T-helper 2 cell (primary cell): ENCODE measurements at regions not wholly inside any gene's neighbourhood (a gene's known extent, or its start where the extent isn't known, plus 50 kb on each side); places are given as distances from the start of the nearest gene placed in this dataset.
"Not testable (repeated sequence)": the region's sequence is repeated elsewhere in the genome, so short reads cannot be mapped to it uniquely, and the experiment has no call there.

Experiments used
- DNase-seq, 5 experiments: peaks; one replicate each; pipeline versions ENCODE4 v3.0.0 to v3.0.0-alpha.2; 2012 to 2022

DNA sequence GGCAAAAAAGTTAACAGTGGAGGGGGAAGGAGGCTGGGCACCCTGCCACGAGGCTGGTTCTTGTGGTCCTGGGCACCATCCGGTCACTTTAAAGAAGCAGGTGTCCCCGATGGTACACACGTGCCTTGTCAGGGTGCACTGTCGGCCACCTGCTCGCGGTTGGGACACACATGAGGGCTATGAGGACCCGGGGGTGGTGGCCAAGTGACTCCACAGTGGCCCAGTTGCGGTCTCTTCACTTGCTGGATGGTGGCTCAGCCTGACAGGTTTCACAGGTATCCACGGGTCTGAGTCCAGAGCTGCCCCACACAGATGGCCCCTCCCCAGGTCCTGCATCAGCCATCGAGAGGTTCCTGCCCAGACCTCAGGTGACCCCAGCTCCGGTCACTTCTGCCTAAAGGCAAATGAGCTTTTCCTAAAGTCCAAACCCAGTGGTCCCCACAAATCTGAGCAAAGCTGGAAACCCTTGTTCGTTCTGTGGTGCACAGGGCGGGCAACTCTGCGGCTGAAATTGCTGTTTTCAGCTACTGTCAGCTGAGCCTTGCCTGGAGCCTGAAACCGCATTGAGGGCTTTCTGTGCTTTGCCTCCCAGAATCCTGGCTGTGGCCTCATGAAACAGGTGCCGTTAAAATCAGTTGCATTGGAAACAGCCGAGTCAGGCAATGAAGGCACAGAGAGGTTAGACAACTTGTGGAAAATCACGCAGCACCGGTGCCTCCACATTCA lies 144.0 kb downstream of the LAT start:
- DNase-seq, result not testable (repeated sequence)

DNA sequence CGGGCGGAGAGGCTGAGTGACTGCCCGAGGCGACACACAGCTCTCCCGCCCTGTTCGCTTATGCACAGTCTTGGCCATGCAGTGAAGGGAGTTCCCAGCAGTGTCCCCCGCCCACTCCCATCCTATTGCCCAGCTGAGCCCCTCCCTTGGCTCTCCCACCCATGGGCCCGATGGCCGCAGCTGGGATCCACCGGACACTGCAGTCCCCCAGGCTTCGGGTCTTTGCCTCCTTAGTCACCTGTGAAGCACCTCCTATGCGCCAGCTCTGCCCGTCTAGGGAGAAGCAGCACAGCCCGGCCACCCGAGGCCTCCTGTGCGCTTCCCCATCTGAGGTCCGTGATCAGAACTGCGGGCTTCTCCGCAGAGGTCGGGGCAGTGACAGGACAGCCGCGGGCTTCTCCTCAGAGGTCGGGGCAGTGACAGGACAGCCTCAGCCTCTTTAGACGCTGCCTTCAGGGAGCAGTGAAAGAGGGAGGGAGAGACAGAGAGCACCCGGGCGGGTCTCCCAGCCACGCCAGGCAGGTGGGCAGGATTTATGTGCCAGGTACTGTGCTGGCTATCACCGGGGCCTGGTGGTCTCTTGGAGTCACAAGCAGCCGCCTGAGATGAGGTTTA lies 143.1 kb downstream of the LAT start:
- DNase-seq, result not testable (repeated sequence)

DNA sequence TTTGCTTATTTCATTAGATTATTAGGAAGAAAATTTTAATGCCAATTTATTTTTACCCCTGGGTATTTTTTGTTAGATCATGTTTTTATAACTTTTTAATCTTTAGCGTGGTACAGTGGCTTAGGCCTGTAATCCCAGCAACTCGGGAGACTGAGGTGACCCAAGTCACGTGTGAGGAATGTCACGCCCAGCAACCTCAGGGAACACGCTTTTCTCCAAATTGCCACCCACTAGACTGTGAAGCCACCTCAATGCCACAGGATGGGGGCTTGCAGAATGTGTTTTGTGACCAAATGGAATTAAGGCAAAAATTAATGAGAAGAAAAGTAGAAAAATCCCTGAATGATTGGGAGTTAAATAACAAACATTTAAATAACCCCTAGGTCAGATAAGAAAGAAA lies 141.8 kb downstream of the LAT start:
- DNase-seq, result no peak

DNA sequence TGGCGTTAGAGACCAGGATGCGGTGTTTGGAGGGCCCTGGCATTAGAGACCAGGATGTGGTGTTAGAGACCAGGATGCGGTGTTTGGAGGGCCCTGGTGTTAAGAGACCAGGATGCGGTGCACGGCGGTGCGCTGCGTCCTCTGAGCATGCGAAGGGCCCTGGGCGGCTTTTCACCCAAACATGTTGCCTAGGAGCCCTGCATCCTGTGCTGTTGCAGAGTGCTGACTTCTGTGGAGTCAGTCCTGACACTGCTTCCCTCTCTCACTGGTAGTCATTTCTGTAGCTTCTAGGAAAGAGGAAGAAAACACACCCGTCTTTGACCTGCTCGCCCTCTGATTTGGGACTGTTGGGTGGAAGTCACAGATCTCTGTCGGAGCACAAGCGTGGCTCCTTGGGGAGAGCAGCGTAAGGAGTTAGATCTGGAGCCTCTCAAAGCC lies 141.2 kb downstream of the LAT start:
- DNase-seq, result no peak

DNA sequence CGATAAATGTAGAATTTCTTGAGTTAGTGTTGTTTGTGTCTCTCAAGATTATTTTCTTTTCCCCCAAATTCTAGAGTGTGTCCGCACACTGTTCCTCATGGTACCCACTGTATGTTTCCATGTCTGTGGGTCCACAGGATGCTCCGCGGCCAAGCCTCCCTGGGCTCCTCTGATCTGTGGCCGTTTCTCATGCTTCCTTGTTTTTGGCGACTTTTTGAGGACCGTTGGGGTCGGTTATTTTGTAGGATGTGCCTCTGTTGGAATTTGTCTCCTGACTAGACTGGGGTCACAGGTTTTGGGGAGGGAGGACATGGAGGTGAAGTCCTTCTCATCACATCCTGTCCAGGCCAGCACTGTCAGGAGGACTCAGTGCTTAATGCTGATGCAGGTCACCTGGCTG lies 140.0 kb downstream of the LAT start:
- no peak for DNase-seq

DNA sequence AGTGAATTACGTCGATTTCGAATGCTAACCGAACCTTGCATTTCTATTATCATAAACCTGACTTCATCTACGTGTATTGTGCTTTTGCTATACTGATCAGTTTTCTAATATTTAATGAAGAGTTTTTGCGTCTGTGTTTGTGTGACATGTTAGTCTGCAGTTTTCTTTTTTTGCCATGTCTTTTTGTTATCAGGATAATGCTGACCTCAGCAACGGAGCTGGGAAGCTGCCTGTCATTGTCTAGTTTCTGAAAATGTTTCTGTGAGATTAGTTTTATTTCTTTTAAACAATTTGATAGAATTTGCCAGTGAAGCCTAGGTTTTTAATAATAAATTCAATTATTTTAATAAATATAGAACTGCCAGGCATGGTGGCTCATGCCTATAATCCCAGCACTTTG lies 139.3 kb downstream of the LAT start:
- not testable (repeated sequence) for DNase-seq

DNA sequence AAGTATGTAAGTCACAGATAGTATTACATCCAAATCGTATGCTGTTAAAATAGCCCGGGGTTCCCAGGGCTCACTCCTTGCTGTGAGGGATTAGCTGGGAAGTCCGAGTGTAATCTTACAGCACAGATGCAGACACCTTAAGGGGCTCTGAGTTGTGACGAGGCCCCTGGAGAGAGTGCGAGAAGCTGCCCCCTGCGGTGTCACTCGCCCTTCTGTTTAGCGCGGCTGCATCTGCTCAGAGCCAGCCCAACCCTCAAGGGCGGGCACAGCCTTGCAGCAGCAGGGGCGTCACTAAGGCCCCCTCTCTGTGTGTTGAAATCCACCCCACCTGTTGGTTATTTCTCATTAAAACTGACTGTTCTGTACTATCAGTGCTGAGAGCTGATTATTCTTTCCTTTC lies 135.8 kb downstream of the LAT start:
- DNase-seq, result not testable (repeated sequence)

DNA sequence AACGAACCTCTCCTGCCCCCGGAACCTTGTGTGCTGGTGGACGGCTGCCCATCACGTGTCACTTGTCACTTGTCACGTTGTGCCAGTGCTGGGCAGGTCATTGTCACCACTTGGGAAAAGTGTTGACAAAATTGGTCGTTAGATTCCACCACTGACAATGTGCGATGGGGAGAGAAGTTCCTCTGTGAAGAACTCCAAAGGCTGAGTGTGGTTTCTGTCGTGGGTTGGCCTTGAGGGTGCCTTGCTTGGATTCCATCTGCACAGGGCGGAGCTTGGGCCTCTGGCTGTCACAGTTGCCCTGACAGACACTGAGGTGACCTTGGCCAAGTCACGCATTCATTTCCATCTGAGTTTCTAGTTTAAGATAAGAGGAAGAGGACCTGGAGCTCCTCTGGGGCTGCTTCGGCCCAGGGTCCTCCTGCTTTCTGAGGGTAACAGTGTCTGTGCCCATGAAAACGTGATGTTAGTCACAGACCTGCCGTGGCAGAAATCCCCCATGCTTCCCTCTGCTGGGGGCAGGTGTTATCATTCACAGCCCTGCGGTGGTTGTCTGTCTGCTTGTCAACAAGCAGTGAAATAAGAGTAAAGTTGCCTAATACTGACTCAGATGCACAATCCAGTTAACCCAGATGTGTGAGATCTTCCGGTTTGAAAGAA lies 133.6 kb downstream of the LAT start:
- DNase-seq, result peak in 1 of 5 experiments; percentile 19

DNA sequence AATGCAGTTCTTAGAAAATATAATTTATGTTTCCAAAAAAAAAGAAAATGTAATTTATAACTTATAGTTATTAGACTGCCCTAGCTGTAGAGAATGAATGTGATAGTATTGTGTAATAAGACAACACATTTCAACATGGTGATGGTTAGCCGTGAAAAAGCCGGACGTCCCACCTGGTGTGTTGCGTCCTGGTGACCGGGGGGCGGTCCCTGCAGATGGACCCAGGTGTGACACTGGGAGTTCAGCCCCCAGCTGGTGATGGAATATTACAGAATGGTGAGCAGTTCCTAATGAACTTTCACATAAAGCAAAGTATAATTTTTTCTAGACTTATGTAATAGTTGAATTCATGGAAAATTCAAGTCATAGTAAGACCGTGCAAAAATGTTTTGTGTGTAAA lies 132.8 kb downstream of the LAT start:
- no peak for DNase-seq

DNA sequence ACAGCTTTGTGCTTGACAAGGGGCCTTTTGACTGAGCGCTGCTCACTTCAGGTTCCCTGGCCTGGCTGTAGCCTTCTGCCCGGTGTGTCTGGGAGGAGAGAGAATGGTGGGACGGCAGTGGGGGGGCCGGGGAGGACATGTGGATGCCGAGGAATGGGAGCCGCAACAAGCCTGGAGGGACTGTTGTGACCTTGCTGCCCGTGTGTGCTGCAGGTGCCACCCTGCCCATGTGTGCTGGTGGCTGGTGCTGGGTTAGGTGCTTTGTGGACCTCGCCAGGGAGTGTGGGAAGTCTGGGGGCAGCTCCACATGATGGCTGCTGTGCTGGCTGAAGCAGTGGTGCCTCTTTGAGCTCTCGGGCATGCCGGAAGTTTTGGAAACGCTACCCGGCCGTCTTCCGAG lies 132.1 kb downstream of the LAT start:
- DNase-seq, result no peak

DNA sequence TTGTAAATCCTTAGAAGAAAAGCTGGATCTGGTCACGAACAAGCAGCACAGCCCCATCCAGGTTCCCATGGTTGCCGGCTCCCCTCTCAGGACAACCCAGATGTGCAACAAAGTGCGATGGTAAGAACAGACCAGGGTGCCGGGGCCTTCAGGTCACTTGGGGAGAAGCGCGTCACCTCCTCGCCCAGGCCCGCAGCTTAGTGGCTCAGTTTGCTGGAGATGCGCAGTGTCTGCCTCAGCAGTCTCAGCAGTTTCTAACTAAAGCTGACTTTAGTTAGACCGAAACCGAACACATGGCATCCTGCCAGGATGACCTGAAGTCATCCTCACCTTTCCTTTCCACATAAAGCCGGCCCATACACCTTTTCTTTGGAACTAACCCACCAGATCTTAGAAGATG lies 131.4 kb downstream of the LAT start:
- not testable (repeated sequence) for DNase-seq

DNA sequence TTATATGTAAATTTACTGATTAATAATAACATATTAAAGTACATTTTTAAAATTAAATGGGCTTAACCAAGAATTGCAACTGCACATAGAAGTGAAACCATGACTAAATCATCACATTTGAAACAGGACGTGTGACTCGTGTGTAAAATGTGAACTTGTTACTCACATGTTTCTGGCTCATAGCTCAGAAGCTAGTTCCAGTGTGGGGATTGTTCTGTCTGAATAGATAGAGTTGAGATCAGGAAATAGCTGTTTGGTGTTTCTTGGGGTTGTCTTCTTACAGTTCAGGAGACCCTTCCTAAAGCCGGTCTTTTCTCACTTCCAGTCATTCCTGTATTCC lies 130.9 kb downstream of the LAT start:
- DNase-seq, result peak in 1 of 5 experiments; percentile 47

DNA sequence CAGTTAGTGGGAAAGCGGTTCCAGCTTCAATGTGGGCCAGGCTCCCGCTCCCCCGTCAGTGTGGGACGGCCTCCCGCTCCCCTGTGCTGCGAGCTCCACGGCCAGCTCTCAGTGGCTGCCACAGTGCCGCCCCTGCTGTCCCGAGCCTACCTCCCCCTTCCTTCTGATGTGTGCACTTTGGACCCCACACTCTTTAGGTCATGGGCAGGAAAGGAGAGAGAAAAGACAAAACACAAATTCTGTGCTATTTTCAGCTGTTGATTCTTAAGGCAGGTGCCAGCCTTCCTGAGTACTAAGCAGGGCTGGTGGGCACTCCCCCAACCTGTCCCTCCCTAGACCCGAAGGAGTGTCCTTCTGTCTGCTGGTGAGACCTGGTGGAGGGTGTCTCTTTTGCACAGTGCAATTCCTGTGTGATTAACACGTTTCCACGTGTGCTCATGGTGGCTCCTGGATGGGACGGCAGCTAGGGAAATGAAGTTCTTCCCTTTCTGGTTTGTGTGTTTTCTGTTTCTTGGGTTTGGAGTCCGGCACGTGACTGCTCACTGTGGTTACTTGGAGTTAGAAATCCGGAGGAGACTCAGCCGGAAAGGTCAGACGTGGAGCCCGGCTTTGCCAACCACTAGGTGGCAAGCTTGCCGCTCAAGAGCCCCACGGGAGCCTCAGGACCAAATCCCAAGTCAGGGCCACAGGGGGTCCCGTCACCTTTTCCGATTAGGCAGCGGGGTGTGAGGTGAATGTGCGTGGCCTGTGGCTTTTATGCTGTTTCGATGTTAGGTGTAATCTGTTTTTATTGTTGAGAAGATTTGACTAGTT lies 130.3 kb downstream of the LAT start:
- DNase-seq, result peak in 1 of 5 experiments; percentile 6

DNA sequence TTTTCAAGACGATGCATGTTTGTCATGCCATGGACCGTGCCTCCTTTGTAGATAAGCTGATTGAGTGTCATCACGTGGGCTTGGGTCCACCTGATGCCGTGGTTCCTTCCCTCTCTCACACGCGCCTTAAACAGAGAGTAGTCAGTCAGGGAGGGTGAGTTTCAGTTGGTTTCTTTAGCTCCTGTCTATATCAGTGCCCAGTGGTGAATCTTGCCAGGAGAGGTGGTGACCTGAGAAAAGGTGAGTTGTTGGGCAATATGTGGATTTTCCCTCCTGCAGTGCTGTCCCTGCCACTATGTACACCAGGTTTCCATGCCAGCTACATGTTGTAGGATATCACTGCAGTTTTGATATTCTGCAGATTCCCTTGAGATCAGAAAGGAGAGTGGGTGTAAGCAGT lies 129.7 kb downstream of the LAT start:
- DNase-seq, result no peak

DNA sequence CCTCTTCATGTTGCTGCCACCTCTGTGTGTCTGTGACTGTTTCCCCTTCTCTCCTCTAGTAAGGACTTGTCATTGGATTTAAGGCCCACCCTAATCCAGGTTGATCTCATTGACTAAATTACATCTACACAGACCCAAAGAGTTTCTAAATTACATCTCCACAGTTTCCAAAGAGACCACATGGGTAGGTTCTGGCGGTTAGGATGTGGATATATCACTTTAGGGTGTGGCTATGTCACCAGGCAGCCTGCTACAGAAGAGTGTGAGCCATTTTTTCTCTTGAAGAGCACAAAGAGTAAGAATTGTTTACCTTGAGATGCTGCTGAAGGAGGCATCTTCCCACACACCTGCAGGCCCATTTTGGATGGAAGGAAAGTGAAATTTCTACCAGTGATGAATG lies 128.6 kb downstream of the LAT start:
- DNase-seq, result peak in 1 of 5 experiments; percentile 47

DNA sequence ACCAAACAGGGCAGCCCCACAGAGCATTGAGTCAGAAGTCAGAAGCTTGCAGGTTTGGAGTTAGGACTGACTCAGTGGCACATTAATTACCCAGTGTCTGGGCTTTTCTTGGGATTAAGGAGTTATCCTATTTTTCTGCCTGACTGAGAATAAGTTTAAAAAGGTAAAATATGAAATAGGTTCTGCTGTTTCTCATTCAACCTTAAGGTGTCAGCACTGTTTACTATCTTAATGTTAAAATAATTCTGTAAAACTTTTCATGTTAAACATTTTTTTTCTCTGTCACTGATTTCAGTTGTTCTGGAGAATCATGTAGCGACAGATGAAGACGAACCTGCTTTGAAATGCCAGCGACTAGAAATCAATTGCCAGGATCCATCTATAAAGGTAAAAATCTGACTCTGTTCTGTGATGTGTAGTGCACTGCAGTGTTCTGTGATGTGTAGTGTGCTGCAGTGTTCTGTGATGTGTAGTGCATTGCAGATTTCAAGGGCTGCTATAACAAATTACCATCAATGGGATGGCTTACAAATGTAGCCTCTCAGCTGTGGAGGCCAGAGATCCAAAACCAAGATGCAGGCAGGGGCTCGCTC lies 128.0 kb downstream of the LAT start:
- no peak for DNase-seq

DNA sequence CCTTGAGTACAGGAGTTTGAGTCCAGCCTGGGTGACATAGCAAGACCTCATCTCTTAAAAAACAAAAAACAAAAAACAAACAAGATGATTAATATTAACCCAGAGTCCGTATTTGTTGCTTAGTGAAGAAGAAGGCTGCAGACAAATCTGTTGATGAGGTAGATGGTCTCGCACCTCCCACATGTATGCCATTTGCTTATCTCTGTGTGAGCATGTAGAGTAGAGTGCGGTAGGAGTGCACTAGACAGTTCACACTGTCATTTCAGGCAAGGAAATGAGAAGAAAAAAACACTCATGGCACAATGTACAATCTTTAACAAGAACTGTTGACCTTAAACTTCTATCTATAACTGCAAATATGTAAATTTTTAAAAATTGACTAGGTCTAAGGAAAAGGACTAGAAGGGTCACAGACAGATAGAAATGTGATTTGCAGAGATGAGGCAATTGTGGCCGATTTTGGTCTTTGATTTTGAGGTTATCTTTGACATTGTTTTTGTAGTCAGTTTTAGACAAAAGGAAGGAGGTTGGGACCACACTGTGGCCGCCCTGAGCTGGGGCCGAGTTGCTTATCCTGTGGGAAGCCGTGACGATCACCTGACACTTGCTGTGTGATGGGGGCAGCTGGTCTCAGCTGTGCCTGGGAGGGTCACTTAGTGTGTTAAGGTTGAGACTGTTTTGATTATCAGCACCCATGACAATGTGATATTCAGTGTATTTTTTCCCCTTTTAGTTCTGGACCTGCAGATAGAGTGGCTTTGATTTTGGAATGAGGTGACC lies 127.2 kb downstream of the LAT start:
- DNase-seq, result peak in 1 of 5 experiments; percentile 51

DNA sequence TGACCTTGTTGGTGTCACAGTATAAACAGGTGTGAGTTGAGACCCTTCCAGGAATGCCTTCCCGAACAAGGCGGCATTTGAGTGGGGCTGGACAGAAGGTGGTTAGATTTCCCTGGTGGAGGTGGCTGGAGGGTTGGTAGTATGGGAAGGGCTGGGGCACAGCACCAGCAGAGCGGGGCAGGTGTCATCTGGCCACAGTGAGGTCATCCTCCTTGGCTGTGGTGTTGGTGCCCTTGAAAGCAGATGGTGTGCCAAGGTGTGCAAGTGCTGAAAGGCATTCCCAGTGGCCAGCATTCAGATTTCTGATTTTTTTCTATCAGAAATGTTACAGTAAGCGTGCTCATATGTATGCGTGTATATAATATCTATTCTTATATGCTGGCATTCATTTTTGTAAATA lies 126.6 kb downstream of the LAT start:
- DNase-seq, result no peak

DNA sequence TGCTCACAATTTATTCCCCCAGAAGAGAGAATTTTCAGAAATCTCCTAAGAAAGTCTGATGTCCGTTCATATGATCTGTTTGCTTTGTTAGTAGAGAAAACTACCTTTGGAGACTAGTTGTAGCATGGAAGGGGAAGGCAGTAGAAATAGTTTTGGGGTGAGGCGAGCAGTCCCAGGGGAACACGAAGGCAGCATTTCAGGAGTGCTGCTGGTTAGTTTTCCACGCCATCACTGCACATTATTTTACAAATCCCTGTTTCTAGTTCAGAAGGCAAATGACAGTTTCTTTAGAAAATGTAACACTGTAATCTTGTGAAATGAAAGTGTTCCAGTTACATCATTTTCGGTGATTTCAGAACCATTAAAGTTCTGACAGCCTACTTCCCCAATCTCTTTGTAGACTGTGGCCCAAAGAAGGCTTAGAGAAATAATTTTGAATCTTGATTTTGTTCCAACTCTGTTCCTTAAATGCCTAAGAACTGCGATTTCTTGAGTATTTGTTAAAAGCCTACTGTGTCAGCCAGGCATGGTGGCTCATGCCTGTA lies 123.8 kb downstream of the LAT start:
- DNase-seq, result not testable (repeated sequence)

DNA sequence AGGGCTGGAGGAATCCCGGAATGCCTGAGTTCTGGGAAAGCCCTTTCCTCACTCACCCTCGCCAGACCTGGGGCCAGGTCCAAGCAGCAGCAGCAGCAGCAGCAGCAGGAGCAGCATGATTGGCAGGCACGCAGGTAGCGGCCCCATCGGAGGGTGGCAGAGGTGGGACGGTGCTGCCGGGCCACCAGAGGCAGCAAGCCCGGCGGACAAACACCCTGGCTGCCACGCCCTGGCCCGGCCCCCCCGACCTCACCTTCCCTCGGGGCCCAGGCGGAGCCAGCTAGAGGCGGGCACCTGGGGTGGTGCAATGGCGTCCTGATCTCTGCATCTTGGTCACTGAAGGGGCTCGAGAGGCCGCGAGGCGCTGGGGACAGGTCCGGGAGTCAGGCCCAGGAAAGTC lies 122.4 kb downstream of the LAT start:
- no peak for DNase-seq

DNA sequence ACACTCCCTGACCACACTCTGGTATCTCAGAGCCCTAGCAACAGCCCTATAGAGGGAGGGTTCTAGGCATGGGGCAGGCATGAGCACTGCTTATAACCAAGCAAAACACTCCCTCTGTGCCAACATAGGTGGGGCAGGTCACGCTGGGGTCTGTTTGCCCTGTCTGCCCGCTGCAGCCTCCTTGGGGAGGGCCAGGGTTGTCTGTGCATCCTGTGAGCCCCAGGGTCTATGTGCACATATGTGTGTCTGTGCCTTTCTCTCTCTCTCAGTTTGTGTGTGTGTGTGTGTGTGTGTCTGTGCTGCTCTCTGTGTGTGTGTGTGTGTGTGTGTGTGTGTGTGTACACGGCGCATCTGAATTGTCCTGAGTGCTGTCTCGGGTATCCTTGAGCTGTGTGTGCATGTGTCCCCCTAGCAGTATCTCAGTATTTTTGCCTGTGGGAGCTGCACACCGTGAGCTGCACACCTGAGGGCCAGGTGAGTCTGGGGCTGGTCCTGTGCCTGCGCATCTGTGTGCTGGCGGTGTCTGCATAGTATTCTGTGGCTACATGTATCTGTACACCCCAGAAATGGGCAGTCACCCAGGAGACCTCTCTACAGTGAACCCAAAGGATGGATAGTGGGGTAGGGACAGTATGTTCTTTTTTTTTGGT lies 121.5 kb downstream of the LAT start:
- not testable (repeated sequence) for DNase-seq
